Peyer's patch (tissue), 4 donors: ENCODE measurements at regions not wholly inside any gene's neighbourhood (a gene's known extent, or its start where the extent isn't known, plus 50 kb on each side); places are given as distances from the start of the nearest gene placed in this dataset.

Source experiments
- CTCF ChIP-seq, 6 experiments: fragments of 450-650 bp in 4 of 6; fragments of 200-600 bp in 2 of 6; sonication (generic) in 1 of 6; IDR thresholded peaks; one replicate each; pipeline ENCODE4 v1.5.1; 2017 to 2019; ENCODE audit warnings: antibody characterized with exemption in 6 of 6, mild to moderate bottlenecking in 3 of 6, moderate library complexity in 1 of 6
- POLR2A ChIP-seq, 2 donors: fragments of 450-650 bp; IDR thresholded peaks; one replicate each; pipeline ENCODE4 v1.5.1; 2017; ENCODE audit warnings: antibody characterized with exemption in 2 of 2, mild to moderate bottlenecking in 2 of 2, moderate library complexity in 2 of 2

- no peak for TF ChIP-seq CTCF (IDR thresholded peaks at IDR 0.05)
- TF ChIP-seq POLR2A (IDR thresholded peaks at IDR 0.05) = no peak
Measured at GRCh38 chr1:221869779-221870178, 127.9 kb upstream of the DUSP10 start.
